NCI-H187 (cell line): ENCODE measurements at regions not wholly inside any gene's neighbourhood (a gene's known extent, or its start where the extent isn't known, plus 50 kb on each side); places are given as distances from the start of the nearest gene placed in this dataset.
"Not testable (repeated sequence)": the region's sequence is repeated elsewhere in the genome, so short reads cannot be mapped to it uniquely, and the experiment has no call there.

Experiments used
- DNase-seq, 2 experiments: peaks; one replicate each; lab custom pipeline; 2025; lab: John Stamatoyannopoulos, UW

GRCh38 chr1:53399370-53400133 is 59.6 kb upstream of the DMRTB1 start:
- not testable (repeated sequence) for DNase-seq

GRCh38 chr1:53400761-53401674 is 58.2 kb upstream of the DMRTB1 start:
- DNase-seq = no peak

- no peak for DNase-seq
These were observed 57.1 kb upstream of the DMRTB1 start for GRCh38 chr1:53401813-53402745.

- DNase-seq = no peak
These were observed 56.1 kb upstream of the DMRTB1 start for GRCh38 chr1:53402891-53403655.

GRCh38 chr1:53405737-53406136 is 53.5 kb upstream of the DMRTB1 start:
- no peak for DNase-seq

GRCh38 chr1:53406551-53407235 is 52.5 kb upstream of the DMRTB1 start:
- DNase-seq = no peak

- DNase-seq = no peak
These were observed 51.0 kb upstream of the DMRTB1 start for GRCh38 chr1:53408013-53408754.

GRCh38 chr1:53408755-53409129 is 50.5 kb upstream of the DMRTB1 start:
- no peak for DNase-seq

- no peak for DNase-seq
These were observed 50.0 kb upstream of the DMRTB1 start for GRCh38 chr1:53409233-53409632.
